H1 (cell line): ENCODE measurements at regions not wholly inside any gene's neighbourhood (a gene's known extent, or its start where the extent isn't known, plus 50 kb on each side); places are given as distances from the start of the nearest gene placed in this dataset.

ENCODE experiments used
- CTCF ChIA-PET: fragments of 300-600 bp; sonication (Branson Sonifier 250); formaldehyde crosslinking; loops from one replicate; lab custom pipeline; 2021; ENCODE audit not compliant: partially characterized antibody; lab: Charles Lee
- POLR2A ChIA-PET: fragments of 300-600 bp; sonication (Branson Sonifier 250); formaldehyde crosslinking; loops from one replicate; lab custom pipeline; 2021; ENCODE audit warnings: inconsistent platforms; ENCODE audit not compliant: partially characterized antibody; lab: Charles Lee
- DNase-seq, 2 experiments: peaks; one replicate each; pipeline versions ENCODE4 v3.0.0 to v3.0.0-alpha.2; 2010 to 2022; ENCODE audit warnings: low spot score in 2 of 2, low read depth in 1 of 2, mixed read lengths in 1 of 2
- FAIRE-seq: peaks from 2 replicates; lab custom pipeline; 2011; peaks lifted over from hg19 to GRCh38; lab: Jason Lieb, UNC
- H2AFZ ChIP-seq: 2 replicates; pipeline ENCODE4 v1.8.1; 2012; ENCODE audit warnings: low read length, inconsistent platforms
- H2AK5ac ChIP-seq: 2 replicates; pipeline ENCODE4 v1.6.1; 2013; ENCODE audit warnings: low read depth, low read length
- H2BK120ac ChIP-seq: replicated peaks from 2 replicates; pipeline ENCODE3; 2013; ENCODE audit warnings: low read depth, low read length, inconsistent platforms
- H2BK12ac ChIP-seq: 2 replicates; pipeline ENCODE4 v1.6.1; 2013; ENCODE audit warnings: low read depth, low read length
- H2BK15ac ChIP-seq: 2 replicates; pipeline ENCODE4 v1.6.1; 2013; ENCODE audit warnings: low read length
- H2BK20ac ChIP-seq: 2 replicates; pipeline ENCODE4 v1.6.1; 2013; ENCODE audit warnings: low read length
- H2BK5ac ChIP-seq: 2 replicates; pipeline ENCODE4 v1.6.1; 2013; ENCODE audit warnings: low read depth, low read length
- H3K14ac ChIP-seq: 2 replicates; pipeline ENCODE4 v1.6.1; 2013; ENCODE audit warnings: inconsistent platforms; ENCODE audit not compliant: insufficient read length
- H3K18ac ChIP-seq: 2 replicates; pipeline ENCODE4 v1.6.1; 2013; ENCODE audit warnings: low read length; ENCODE audit errors: extremely low read depth
- H3K23ac ChIP-seq: 2 replicates; pipeline ENCODE4 v1.6.1; 2013; ENCODE audit warnings: inconsistent platforms; ENCODE audit not compliant: insufficient read length
- H3K23me2 ChIP-seq: 2 replicates; pipeline ENCODE4 v1.6.1; 2013; ENCODE audit warnings: low read depth, low read length
- H3K27ac ChIP-seq: 2 replicates; pipeline ENCODE4 v1.6.1; 2011; ENCODE audit warnings: low read depth, low read length, inconsistent platforms
- H3K27me3 ChIP-seq, 4 experiments: replicated peaks in 1 of 4; 1 replicate in 1 of 4; 2 replicates in 3 of 4; pipeline versions ENCODE4 v1.6.1 to v1.8.1; 2011 to 2013; ENCODE audit warnings: low read length in 3 of 4, mild to moderate bottlenecking in 3 of 4, inconsistent platforms in 2 of 4, mixed read lengths in 2 of 4, moderate library complexity in 1 of 4; ENCODE audit not compliant: control insufficient read depth in 3 of 4, insufficient read depth in 3 of 4; ENCODE audit errors: extremely low read depth in 1 of 4
- H3K36me3 ChIP-seq, 4 experiments: 2 replicates each; pipeline versions ENCODE4 v1.6.1 to v1.8.1; 2011 to 2013; ENCODE audit warnings: mild to moderate bottlenecking in 4 of 4, low read length in 3 of 4, moderate library complexity in 2 of 4, control low read depth in 1 of 4, inconsistent platforms in 1 of 4; ENCODE audit not compliant: insufficient read depth in 4 of 4, control insufficient read depth in 2 of 4
- H3K4ac ChIP-seq: replicated peaks from 2 replicates; pipeline ENCODE3; 2013; ENCODE audit warnings: low read length, low read depth, mixed read lengths, inconsistent platforms; ENCODE audit not compliant: insufficient read length
- H3K4me1 ChIP-seq, 4 experiments: replicated peaks in 1 of 4; 1 replicate in 1 of 4; 2 replicates in 3 of 4; pipeline versions ENCODE4 v1.6.1 to v1.8.1; 2011 to 2013; ENCODE audit warnings: low read length in 3 of 4, inconsistent platforms in 2 of 4, mixed read lengths in 1 of 4; ENCODE audit not compliant: insufficient read depth in 4 of 4, control insufficient read depth in 3 of 4
- H3K4me2 ChIP-seq, 2 experiments: 2 replicates each; pipeline versions ENCODE4 v1.6.1 to v1.8.1; 2011 to 2013; ENCODE audit warnings: low read depth in 2 of 2, low read length in 2 of 2, control low read depth in 1 of 2, inconsistent platforms in 1 of 2, mild to moderate bottlenecking in 1 of 2; ENCODE audit not compliant: insufficient read depth in 1 of 2
- H3K4me3 ChIP-seq, 4 experiments: fragments of 200-600, 300-600 bp in 1 of 4; sonication (generic), shearing (Covaris generic), sonication (Bioruptor Twin) in 1 of 4; 2 replicates each; pipeline versions ENCODE4 v1.5.1 to v1.8.1; 2011 to 2016; ENCODE audit warnings: low read length in 4 of 4, low read depth in 3 of 4, control low read depth in 2 of 4, inconsistent platforms in 2 of 4, mild to moderate bottlenecking in 2 of 4, mixed read lengths in 1 of 4, moderate library complexity in 1 of 4; ENCODE audit not compliant: insufficient read depth in 2 of 4; ENCODE audit errors: extremely low read depth in 1 of 4
- H3K56ac ChIP-seq: replicated peaks from 2 replicates; pipeline ENCODE3; 2013; ENCODE audit warnings: low read depth, mild to moderate bottlenecking, mixed read lengths, low read length, inconsistent platforms; ENCODE audit not compliant: insufficient read length
- H3K79me1 ChIP-seq: 2 replicates; pipeline ENCODE4 v1.6.1; 2013; ENCODE audit warnings: low read depth, low read length, control low read depth
- H3K79me2 ChIP-seq, 2 experiments: 2 replicates each; pipeline versions ENCODE4 v1.6.1 to v1.8.1; 2012 to 2013; ENCODE audit warnings: low read length in 2 of 2, mild to moderate bottlenecking in 2 of 2, inconsistent platforms in 1 of 2; ENCODE audit not compliant: insufficient read depth in 2 of 2, control insufficient read depth in 1 of 2
- H3K9ac ChIP-seq, 4 experiments: replicated peaks in 1 of 4; 1 replicate in 1 of 4; 2 replicates in 3 of 4; pipeline versions ENCODE4 v1.6.1 to v1.8.1; 2011 to 2013; ENCODE audit warnings: low read depth in 3 of 4, low read length in 3 of 4, control low read depth in 2 of 4, mild to moderate bottlenecking in 2 of 4, moderate library complexity in 2 of 4, inconsistent platforms in 1 of 4; ENCODE audit errors: extremely low read depth in 1 of 4
- H3K9me3 ChIP-seq, 2 experiments: 2 replicates each; pipeline versions ENCODE4 v1.6.1 to v1.8.1; 2012 to 2013; ENCODE audit warnings: mild to moderate bottlenecking in 2 of 2, moderate library complexity in 2 of 2, control low read depth in 1 of 2, inconsistent platforms in 1 of 2, low read depth in 1 of 2, low read length in 1 of 2, mixed read lengths in 1 of 2; ENCODE audit not compliant: insufficient read depth in 2 of 2
- H4K20me1 ChIP-seq, 2 experiments: replicated peaks in 1 of 2; 2 replicates each; pipeline versions ENCODE3 to v1.8.1; 2011 to 2013; ENCODE audit warnings: inconsistent platforms in 2 of 2, low read length in 2 of 2, mild to moderate bottlenecking in 1 of 2; ENCODE audit not compliant: insufficient read depth in 2 of 2, control insufficient read depth in 1 of 2
- H4K5ac ChIP-seq: 2 replicates; pipeline ENCODE4 v1.6.1; 2013; ENCODE audit warnings: low read length, low read depth, mixed read lengths, inconsistent platforms; ENCODE audit not compliant: insufficient read length
- H4K8ac ChIP-seq: 2 replicates; pipeline ENCODE4 v1.8.0; 2013; ENCODE audit warnings: mild to moderate bottlenecking, moderate library complexity, low read length, inconsistent platforms; ENCODE audit not compliant: insufficient read depth; ENCODE audit errors: extremely low read depth
- H4K91ac ChIP-seq: replicated peaks from 2 replicates; pipeline ENCODE3; 2013; ENCODE audit warnings: low read length, mixed read lengths, inconsistent platforms; ENCODE audit not compliant: insufficient read length
- EZH2 ChIP-seq: fragments of 200-600 bp; sonication (generic); IDR thresholded peaks from 2 replicates; pipeline ENCODE4 v1.7.1; 2012; ENCODE audit warnings: low read depth, mild to moderate bottlenecking, moderate library complexity, low read length, inconsistent platforms; ENCODE audit not compliant: severe bottlenecking
- JUN ChIP-seq: IDR thresholded peaks from 2 replicates; pipeline ENCODE4 v1.6.1; 2011; ENCODE audit warnings: low read depth, mild to moderate bottlenecking, improper control_type of control experiment, low read length
- KDM5A ChIP-seq: fragments of 200-600 bp; IDR thresholded peaks from 2 replicates; pipeline ENCODE4 v1.7.1; 2012; ENCODE audit warnings: mild to moderate bottlenecking, low read length, inconsistent platforms, mixed read lengths
- SIX5 ChIP-seq: IDR thresholded peaks from 2 replicates; pipeline ENCODE4 v1.6.1; 2011; ENCODE audit warnings: mild to moderate bottlenecking, low read depth, low read length
- WGBS, 2 experiments: shearing (Covaris generic) in 1 of 2; methylation state at CpG; one replicate each; pipeline versions ENCODE4 v1.1.6 to v1.1.7; 2013 to 2015; ENCODE audit warnings: low lambda C conversion rate in 2 of 2, mixed read lengths in 2 of 2, inconsistent platforms in 1 of 2, low coverage in 1 of 2, missing lambda C conversion rate in 1 of 2; ENCODE audit not compliant: insufficient replicate concordance in 2 of 2, insufficient coverage in 1 of 2, insufficient read length in 1 of 2; ENCODE audit errors: extremely low coverage in 1 of 2, missing lambda C conversion rate in 1 of 2; 5-methylcytosine and 5-hydroxymethylcytosine counted together

GRCh38 chr10:70981936-70982335, 93.6 kb upstream of the PCBD1 start:
- no peaks in the 10 kb centered on the region for H3K9me3 ChIP-seq
- no peaks in the 10 kb centered on the region for H3K79me1 ChIP-seq
- no peaks in the 10 kb centered on the region for H4K20me1 ChIP-seq
- no peak overlapping the region for H3K23ac ChIP-seq
- H4K5ac ChIP-seq, result no peak overlapping the region
- H3K4me2 ChIP-seq, result no peak overlapping the region
- POLR2A ChIA-PET, result no interaction called here
- H2BK12ac ChIP-seq, result no peak overlapping the region
- no peak overlapping the region for H3K4ac ChIP-seq
- H3K4me1 ChIP-seq, result peaks cover 0 to 3% (median 0%) of the 10 kb centered on the region in 4 experiments; a peak in 1 of 7 replicates
- no peak overlapping the region for H3K14ac ChIP-seq
- H3K4me3 ChIP-seq, result no peak overlapping the region
- H3K56ac ChIP-seq, result no peak overlapping the region
- FAIRE-seq (no peak), DNase-seq (no peak)
- H2BK15ac ChIP-seq, result no peak overlapping the region
- H3K23me2 ChIP-seq, result no peaks in the 10 kb centered on the region
- no peak overlapping the region for H2BK5ac ChIP-seq
- H3K36me3 ChIP-seq, result no peaks in the 10 kb centered on the region
- no peak overlapping the region for H4K91ac ChIP-seq
- H2AFZ ChIP-seq, result no peak overlapping the region
- no peaks in the 10 kb centered on the region; a peak in 1 of 7 replicates for H3K27me3 ChIP-seq
- H3K27ac ChIP-seq, result no peak overlapping the region
- H2AK5ac ChIP-seq, result no peak overlapping the region
- H4K8ac ChIP-seq, result no peak overlapping the region
- CTCF ChIA-PET, result interaction anchor here (0.7 to 1.4 kb wide), 4 partner anchors 12 to 170 kb away, joined by 3 to 4 read pairs (median 3); no protein-coding TSS in a partner anchor
- no peak overlapping the region for H2BK120ac ChIP-seq
- no peak overlapping the region for H3K9ac ChIP-seq
- H2BK20ac ChIP-seq, result no peak overlapping the region
- WGBS, 2 experiments, result 94% methylated on average over 6 of the region's 6 CpGs; no CpG with 5 or more reads in 1 of the 2 experiments
- H3K18ac ChIP-seq, result no peak overlapping the region
- no peaks in the 10 kb centered on the region for H3K79me2 ChIP-seq
- TF ChIP-seq KDM5A (no peak), SIX5 (no peak), EZH2 (no peak), JUN (no peak)
